HCT116 (cell line): ENCODE measurements at regions not wholly inside any gene's neighbourhood (a gene's known extent, or its start where the extent isn't known, plus 50 kb on each side); places are given as distances from the start of the nearest gene placed in this dataset.

Experiments
- CBX3 ChIP-seq: IDR thresholded peaks from 2 replicates; pipeline ENCODE4 v1.6.1; 2012; ENCODE audit warnings: low read depth
- CEBPB ChIP-seq: IDR thresholded peaks from 2 replicates; pipeline ENCODE4 v1.6.1; 2012; ENCODE audit warnings: low read depth
- CTCF ChIP-seq, 3 experiments: fragments of 200-600 bp in 1 of 3; sonication (generic) in 1 of 3; IDR thresholded peaks in 2 of 3; conservative IDR thresholded peaks in 1 of 3; 2 replicates each; pipeline ENCODE4 v1.5.1; 2012 to 2017; ENCODE audit warnings: low read depth in 2 of 3, low read length in 2 of 3, antibody characterized with exemption in 1 of 3, borderline replicate concordance in 1 of 3, control low read depth in 1 of 3, mild to moderate bottlenecking in 1 of 3, mixed read lengths in 1 of 3, mixed run types in 1 of 3, moderate library complexity in 1 of 3; ENCODE audit not compliant: insufficient read depth in 1 of 3
- EZH2 ChIP-seq: fragments of 200-600 bp; sonication (generic); IDR thresholded peaks from 2 replicates; pipeline ENCODE4 v1.6.1; 2017; ENCODE audit warnings: antibody characterized with exemption, mixed run types
- EZH2phosphoT487 ChIP-seq: fragments of 200-600 bp; IDR thresholded peaks from 2 replicates; pipeline ENCODE4 v1.6.1; 2018; ENCODE audit warnings: antibody characterized with exemption, borderline replicate concordance
- JUND ChIP-seq: IDR thresholded peaks from 2 replicates; pipeline ENCODE4 v1.6.1; 2012
- MAX ChIP-seq: IDR thresholded peaks from 2 replicates; pipeline ENCODE4 v1.6.1; 2012
- POLR2A ChIP-seq: IDR thresholded peaks from 2 replicates; pipeline ENCODE4 v1.7.0; 2011; ENCODE audit warnings: borderline replicate concordance; ENCODE audit not compliant: insufficient read depth, insufficient read length; ENCODE audit errors: extremely low read depth
- POLR2AphosphoS5 ChIP-seq: IDR thresholded peaks from 2 replicates; pipeline ENCODE4 v1.6.1; 2011; ENCODE audit warnings: mild to moderate bottlenecking, low read depth, low read length, moderate library complexity
- RAD21 ChIP-seq: IDR thresholded peaks from 2 replicates; pipeline ENCODE4 v1.6.1; 2012; ENCODE audit warnings: low read depth, mild to moderate bottlenecking
- REST ChIP-seq: IDR thresholded peaks from 2 replicates; pipeline ENCODE4 v1.6.1; 2012; ENCODE audit warnings: low read depth
- SP1 ChIP-seq: IDR thresholded peaks from 2 replicates; pipeline ENCODE4 v1.6.1; 2012; ENCODE audit warnings: low read depth
- SRF ChIP-seq: IDR thresholded peaks from 2 replicates; pipeline ENCODE4 v1.6.1; 2012; ENCODE audit warnings: low read depth
- ZBTB33 ChIP-seq: IDR thresholded peaks from 2 replicates; pipeline ENCODE4 v1.6.1; 2011; ENCODE audit warnings: mild to moderate bottlenecking, low read length, moderate library complexity; ENCODE audit not compliant: insufficient replicate concordance; ENCODE audit errors: extremely low read depth

GRCh38 chr1:215306426-215306825 lies 223.9 kb downstream of the KCNK2 start:
- TF ChIP-seq SP1 (no peak), POLR2A (no peak), POLR2AphosphoS5 (no peak), CTCF (IDR thresholded peaks at IDR 0.05 in 2 of 3, conservative IDR thresholded peaks at IDR 0.05 in 1 of 3; ENCODE audit: borderline replicate concordance in 1 of 3, insufficient read depth in 1 of 3, low read depth in 2 of 3, low read length in 2 of 3) (no peak), JUND (no peak), ZBTB33 (no peak), RAD21 (no peak), EZH2 (no peak), CEBPB (no peak), MAX (no peak), REST (no peak), SRF (no peak), CBX3 (no peak), EZH2phosphoT487 (no peak)
